Fibroblast of villous mesenchyme (primary cell): ENCODE measurements at regions not wholly inside any gene's neighbourhood (a gene's known extent, or its start where the extent isn't known, plus 50 kb on each side); places are given as distances from the start of the nearest gene placed in this dataset.
A peak's percentile ranks its signal among the peaks of the same experiment; 100 is the strongest.

ENCODE experiments used
- DNase-seq: peaks from one replicate; pipeline ENCODE4 v3.0.0-alpha.2; 2010; ENCODE audit warnings: low read depth
- H3K4me3 ChIP-seq: 2 replicates; pipeline ENCODE4 v1.5.1; 2011; ENCODE audit warnings: low read depth, mild to moderate bottlenecking, low read length
- CTCF ChIP-seq: IDR thresholded peaks from 2 replicates; pipeline ENCODE4 v1.5.1; 2012; ENCODE audit warnings: low read depth, mild to moderate bottlenecking, low read length; ENCODE audit not compliant: insufficient read depth

DNA sequence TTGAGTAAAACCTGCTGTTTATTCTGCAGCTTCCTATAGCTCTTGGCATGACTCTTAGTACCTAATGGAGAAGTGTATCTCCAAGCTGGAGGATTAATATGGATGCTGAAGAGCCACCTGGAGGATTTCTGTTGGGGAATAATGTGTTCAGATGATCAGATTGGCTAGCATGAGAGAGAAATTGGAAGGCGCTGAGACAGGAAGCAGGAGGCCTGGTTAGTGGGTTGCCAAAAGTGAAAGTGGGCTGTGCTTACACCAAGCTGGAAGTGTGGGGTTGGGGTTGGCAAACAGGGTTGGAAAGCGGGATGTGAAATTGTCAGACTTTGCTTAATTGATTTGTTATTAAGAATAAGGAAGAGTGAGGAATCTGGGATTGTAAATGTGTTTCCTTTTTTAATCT lies 111.8 kb upstream of the PLPP4 start:
- no peak overlapping the region for H3K4me3 ChIP-seq
- no peak for DNase-seq
- TF ChIP-seq CTCF = no peak

GRCh38 chr10:120347644-120348043 lies 109.4 kb upstream of the PLPP4 start:
- no peak for TF ChIP-seq CTCF
- H3K4me3 ChIP-seq = no peak overlapping the region
- DNase-seq = no peak

DNA sequence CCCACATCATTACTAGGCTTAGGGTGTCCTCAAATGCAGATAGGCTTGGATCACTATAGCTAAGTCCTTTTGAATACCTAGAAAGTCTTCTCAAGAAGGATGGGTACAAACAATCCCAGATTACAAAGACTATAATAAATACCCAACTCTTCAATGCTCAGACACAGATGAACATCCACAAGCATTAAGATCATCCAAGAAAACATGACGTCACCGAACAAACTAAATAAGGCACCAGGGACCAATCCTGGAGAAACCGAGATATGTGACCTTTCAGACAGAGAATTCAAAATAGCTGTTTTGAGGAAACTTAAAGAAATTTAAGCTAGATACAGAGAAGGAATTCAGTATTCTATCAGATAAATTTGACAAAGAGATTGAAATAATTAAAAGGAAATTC lies 108.0 kb upstream of the PLPP4 start:
- TF ChIP-seq CTCF = no peak
- no peak for DNase-seq
- no peak overlapping the region for H3K4me3 ChIP-seq

DNA sequence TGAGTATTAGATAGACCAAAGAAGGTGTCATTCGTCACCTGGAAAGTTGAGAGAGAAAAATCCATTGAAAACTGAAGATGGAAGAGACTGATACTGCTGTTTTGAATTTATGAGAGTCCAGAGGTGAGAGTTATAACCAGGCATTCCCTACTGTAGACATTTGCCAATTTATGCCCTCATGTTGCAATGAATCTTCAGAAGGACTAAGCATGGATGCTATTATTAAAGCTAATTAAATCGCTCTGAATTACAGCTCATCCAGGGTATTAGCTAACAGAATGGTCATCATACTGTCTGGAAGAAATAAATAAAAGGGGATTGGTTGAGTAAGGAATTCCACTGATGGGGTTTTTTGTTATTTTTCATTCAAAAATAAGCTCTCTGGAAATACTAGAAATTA lies 101.6 kb upstream of the PLPP4 start:
- no peak for DNase-seq
- no peak overlapping the region for H3K4me3 ChIP-seq
- no peak for TF ChIP-seq CTCF

- DNase-seq = no peak
- TF ChIP-seq CTCF = no peak
- no peak overlapping the region for H3K4me3 ChIP-seq
Observed at GRCh38 chr10:120360571-120360970, 96.5 kb upstream of the PLPP4 start.

DNA sequence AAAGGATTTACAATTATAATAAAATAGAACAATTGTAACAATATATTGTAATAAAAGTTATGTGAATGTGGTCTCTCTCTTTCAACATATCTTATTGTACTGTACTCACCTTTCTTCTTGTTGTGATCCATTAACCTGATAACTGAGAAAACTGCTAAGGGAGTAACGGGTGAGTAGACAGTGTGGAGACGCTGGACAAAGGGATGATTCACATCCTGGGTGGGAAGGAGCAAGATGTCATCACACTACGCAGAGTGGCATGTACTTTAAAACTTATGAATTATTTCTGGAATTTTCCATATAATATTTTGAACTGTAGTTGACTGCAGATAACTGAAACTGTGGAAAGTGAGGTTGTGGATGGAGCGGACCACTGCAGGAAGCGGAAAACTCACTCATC lies 91.2 kb upstream of the PLPP4 start:
- H3K4me3 ChIP-seq = no peak overlapping the region
- no peak for TF ChIP-seq CTCF
- DNase-seq = peak; percentile 4

DNA sequence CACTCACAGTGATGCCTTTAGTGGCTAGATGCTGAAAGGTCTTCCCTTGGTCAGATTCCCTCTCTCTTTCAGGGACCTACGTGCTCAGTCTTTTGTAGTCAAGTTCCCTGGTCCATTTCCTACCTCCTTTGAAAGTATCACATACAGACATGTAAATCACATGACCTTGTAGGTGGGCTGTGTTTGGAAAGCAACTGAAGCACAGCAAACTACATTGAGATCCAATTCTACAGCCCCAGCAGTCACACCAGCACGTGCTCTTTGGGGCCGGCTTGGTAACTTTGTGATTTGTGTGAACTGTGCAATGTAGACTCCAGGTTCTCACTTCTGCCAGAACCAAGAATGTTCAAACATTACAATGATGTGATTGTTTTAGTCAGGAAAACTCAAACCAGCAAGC lies 89.7 kb upstream of the PLPP4 start:
- DNase-seq = no peak
- no peak for TF ChIP-seq CTCF
- H3K4me3 ChIP-seq = no peak overlapping the region
